HS-27A (cell line): ENCODE measurements at regions not wholly inside any gene's neighbourhood (a gene's known extent, or its start where the extent isn't known, plus 50 kb on each side); places are given as distances from the start of the nearest gene placed in this dataset.
"Not testable (repeated sequence)": the region's sequence is repeated elsewhere in the genome, so short reads cannot be mapped to it uniquely, and the experiment has no call there.

ENCODE experiments used
- DNase-seq: peaks from one replicate; pipeline ENCODE4 v3.0.0-alpha.2; 2012; ENCODE audit warnings: low read depth, missing footprints

DNA sequence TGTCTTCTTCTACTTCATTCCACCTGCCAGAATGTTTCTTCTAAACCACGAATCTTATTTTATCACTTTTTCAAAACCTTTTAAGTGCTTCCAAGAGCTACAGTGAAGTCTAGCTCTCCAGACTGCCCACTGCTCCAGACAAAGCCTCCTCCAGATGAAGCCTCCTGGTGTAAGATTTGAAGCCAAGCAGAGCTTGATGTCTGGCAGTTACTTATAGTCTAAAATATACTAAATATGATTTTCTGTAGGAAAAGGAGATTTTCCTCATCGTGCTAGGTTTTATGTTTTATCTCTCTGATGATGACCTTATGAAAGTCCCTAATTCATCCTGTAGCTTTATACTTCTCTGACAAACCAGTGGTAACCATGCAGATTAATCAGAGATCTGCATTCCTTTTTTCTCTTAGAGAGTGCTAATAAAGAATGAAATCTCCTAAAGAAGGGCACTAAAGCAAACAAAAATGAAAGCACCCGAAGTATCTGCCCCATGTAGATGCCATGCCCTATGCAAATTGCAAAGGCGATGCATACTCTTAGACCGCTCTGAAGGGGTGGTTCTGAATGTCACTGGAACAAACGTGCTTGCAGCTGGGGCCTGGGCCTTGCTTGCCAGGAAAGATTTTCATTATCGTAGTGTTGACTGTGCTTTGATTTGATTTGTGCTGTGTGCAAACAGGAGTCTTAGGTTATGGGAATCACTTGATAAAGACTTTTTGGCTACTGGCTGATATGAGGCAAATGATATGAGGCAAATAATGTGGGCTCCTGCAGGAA, 314.2 kb downstream of the PID1 start:
- DNase-seq, result no peak

GRCh38 chr2:228949831-228950230, 321.3 kb downstream of the PID1 start:
- DNase-seq, result no peak

DNA sequence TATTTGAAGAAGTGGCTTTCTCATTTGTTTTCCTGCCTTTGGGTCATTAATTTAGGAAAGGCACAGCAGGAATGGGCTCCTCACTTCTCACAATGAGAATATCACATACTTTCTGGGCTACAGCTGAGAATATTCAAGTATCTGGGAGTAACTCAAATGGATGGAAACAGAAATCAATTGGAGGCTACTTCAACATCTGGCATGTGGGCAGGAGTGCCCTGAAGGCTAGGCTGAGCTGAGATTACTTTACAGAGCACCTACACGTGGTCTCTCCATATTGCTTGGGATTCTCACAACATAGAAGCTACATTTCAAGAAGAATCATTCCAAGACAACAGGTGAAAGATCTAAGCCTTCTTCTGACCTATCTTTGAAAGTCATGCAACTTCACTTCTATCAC, 325.4 kb downstream of the PID1 start:
- DNase-seq, result no peak

DNA sequence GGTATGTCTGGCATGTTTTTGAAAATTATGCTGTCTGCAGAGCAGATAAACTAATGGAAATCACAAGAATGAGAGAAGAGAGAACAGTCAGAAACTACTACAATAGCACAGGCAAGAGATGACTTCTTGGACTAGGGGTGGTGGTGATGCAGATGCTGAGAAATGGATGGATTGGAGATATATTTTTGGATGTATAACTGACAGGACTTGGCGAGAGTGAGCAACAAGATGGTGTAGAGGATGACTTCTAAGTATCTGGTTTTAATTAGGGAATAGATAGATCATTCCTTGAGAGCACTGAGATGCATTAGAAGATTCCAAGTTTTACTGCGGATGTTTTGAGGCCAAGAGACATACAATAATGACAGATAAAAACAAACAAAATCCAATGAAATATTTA, 328.2 kb downstream of the PID1 start:
- DNase-seq, result no peak

GRCh38 chr2:228938629-228939028, 332.5 kb downstream of the PID1 start:
- no peak for DNase-seq

GRCh38 chr2:228927028-228928010, 343.8 kb downstream of the PID1 start:
- no peak for DNase-seq

GRCh38 chr2:228919808-228920207, 351.3 kb downstream of the PID1 start:
- DNase-seq, result no peak

DNA sequence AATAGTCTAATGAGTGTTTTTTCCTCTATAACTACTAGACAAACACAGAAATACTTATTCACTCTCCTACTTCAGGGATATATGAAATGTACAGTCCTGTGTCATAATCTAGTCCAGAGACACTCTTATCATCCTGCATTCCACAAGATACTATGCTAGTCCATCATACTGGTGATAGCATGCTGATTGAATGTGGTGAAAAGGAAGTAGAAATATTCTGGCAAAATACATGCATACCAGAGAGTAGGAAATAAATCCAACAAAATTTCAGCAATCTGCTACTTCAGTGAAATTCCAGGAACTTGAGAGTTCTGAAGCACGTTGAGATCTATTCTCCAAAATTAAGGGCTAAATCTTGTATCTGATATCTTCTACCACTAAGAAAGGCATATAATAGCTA, 353.9 kb downstream of the PID1 start:
- DNase-seq, result peak; percentile 29

DNA sequence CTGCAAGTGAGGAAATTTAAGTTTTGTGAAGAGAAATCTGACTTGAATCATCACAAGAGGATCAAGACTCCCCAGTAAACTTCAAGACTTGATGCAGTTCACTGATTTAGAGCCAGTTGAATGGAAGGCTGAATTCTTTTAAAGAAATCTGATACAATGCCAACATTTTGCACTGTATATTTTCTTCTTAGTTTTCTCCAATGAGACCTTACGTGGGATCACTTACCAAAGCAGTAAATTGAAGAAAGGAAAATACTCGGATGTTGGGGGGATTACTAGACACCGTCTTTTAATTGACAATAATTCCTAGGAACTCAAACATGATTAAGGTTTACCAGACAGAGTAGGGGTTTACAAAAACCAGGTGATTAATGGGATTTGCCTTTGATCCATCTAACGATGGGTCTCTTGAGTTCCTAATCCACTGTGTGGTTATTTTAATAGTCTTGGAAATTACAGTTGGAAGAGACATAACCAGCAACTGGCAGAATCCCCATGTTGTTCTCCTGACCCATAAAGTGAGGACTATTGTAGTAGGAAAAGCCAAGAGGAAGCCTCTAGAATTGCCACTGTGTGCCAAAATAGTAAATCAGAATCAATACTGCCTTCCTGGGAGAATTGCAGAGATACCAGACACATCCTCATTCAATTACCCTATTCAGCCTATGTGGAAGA, 354.5 kb downstream of the PID1 start:
- no peak for DNase-seq

DNA sequence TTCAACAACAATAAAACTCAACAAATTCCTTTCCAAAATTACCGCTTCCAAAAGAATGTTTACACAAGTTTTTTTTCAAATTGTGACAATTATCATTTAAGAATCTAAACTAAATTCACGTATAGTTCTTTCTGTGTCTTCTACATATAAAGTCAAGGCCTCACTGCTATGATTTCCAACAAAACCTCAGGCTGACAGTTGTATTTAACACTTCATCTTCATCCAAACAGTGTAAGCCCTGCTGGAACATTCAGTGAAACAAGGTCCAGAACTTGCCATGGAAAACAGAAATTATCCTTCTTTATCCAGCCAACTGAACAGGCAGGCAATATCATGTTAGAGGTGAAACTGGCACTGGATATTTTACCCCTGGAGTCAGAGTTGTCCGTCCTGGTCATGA, 357.9 kb downstream of the PID1 start:
- DNase-seq, result no peak

- not testable (repeated sequence) for DNase-seq
Measured at GRCh38 chr2:228910872-228911271, 360.2 kb downstream of the PID1 start.

GRCh38 chr2:228902176-228902575, 368.9 kb downstream of the PID1 start:
- no peak for DNase-seq

- DNase-seq, result no peak
Measured at GRCh38 chr2:228901531-228901930, 369.6 kb downstream of the PID1 start.

GRCh38 chr2:228878138-228878537, 392.9 kb downstream of the PID1 start:
- no peak for DNase-seq

GRCh38 chr2:228876276-228876675, 394.8 kb downstream of the PID1 start:
- no peak for DNase-seq

DNA sequence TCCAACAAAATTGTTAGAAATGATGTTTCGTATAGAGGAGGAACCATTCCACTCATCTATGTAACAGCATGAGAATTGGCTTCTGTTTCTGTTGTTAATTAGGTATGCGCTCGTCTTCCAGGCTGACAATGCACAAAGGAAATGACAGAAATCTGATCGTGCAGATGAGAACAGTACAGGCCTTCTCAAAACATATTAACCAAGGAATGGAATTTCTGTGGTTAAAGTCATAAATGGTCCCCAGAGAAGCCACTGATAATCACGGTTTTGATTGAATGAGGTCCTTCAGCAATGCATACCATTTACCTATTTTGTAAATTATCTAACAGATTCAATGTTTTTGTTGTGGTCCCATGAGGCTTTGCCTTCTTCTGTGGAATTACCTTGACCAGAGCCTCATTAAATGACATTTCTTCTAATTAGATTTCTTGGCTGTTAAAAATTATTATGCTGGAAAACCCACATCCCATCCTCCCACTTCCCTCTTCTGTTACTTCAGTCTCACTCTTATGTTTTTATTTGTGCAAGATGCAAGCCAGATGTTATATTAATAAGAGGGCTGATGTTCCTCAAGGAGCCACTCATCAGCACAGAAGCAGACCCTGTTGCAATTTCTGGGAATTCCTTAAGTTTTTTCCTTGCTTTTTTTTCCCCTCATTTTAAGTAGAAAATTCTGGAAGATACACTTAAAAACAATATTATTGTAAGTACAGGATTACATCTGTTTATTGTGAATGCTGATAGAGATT, 395.8 kb downstream of the PID1 start:
- no peak for DNase-seq

GRCh38 chr2:228871012-228871411, 400.1 kb downstream of the PID1 start:
- DNase-seq, result no peak

DNA sequence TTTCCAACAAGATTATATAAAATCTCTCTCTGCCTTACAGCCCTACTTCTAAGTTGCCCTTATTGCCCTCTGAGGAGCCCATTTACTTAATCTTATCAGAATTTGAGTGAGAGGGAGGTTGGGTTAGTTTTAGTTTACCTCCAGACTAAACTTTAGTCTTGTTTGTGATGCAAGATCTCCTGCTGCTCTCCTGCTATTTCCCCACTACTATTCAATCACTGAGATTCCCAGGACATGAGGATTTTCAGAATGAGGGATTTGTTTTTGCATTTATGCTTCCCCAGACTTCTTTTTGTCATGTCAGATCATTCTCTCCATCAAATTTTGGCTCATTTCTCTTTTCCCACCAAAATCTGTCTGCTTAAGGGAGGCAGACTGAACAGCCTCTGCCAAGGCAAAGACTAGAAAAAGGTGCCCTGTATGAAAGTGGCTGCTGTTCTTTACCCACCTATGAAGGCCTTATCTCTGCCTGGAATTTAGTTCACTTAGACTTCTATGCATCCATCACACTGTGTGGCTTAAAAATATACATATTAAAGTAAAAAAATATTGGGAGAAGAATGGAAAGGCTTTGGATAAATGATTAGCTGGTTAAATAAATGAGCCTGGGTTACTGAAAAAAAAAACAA, 401.3 kb downstream of the PID1 start:
- DNase-seq, result no peak

- no peak for DNase-seq
Measured at GRCh38 chr2:228867406-228867805, 403.7 kb downstream of the PID1 start.

DNA sequence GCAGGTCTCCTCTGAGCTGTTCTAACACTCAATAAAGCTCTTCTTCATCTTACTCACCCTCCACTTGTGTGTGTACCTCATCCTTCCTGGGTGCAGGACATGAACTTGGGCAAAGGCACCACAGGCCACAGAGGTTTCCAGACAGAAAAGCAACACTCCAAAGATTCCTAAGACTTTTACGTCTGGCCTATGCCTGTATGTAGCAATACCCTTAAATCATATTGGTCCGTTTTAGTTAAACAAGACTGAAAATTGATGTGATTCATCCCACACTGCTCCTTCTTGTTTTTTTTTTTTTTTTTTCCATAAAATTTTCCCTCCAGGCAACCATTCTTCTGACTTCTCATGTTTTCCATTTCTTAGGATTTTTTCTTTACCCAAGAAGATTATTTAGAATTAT, 404.3 kb downstream of the PID1 start:
- no peak for DNase-seq

- DNase-seq, result no peak
Measured at GRCh38 chr2:228866044-228866443, 405.0 kb downstream of the PID1 start.
